WERI-Rb-1 (cell line): ENCODE measurements at regions not wholly inside any gene's neighbourhood (a gene's known extent, or its start where the extent isn't known, plus 50 kb on each side); places are given as distances from the start of the nearest gene placed in this dataset.

Experiments used
- DNase-seq: peaks from one replicate; pipeline ENCODE4 v3.0.0-alpha.2; 2020
- H3K27ac ChIP-seq: fragments of 250-450 bp; sonication (Bioruptor Pico); 2 replicates; pipeline ENCODE4 v1.5.1; 2020; ENCODE audit warnings: mild to moderate bottlenecking, moderate library complexity
- H3K27me3 ChIP-seq: fragments of 250-450 bp; sonication (Bioruptor Pico); 2 replicates; pipeline ENCODE4 v1.5.1; 2021; ENCODE audit warnings: mild to moderate bottlenecking, low read depth, moderate library complexity; ENCODE audit not compliant: insufficient read depth, severe bottlenecking
- H3K36me3 ChIP-seq: fragments of 250-450 bp; sonication (Bioruptor Pico); 2 replicates; pipeline ENCODE4 v1.5.1; 2020; ENCODE audit warnings: mild to moderate bottlenecking, moderate library complexity
- H3K4me3 ChIP-seq: 2 replicates; pipeline ENCODE4 v1.5.1; 2011; ENCODE audit warnings: low read depth, mild to moderate bottlenecking, control low read depth, low read length
- H3K9me3 ChIP-seq: fragments of 250-450 bp; sonication (Bioruptor Pico); 2 replicates; pipeline ENCODE4 v1.5.1; 2021; ENCODE audit warnings: mild to moderate bottlenecking, moderate library complexity; ENCODE audit not compliant: severe bottlenecking
- CTCF ChIP-seq: IDR thresholded peaks from 2 replicates; pipeline ENCODE4 v1.5.1; 2011; ENCODE audit warnings: low read depth, mild to moderate bottlenecking, control low read depth, inconsistent platforms, low read length

GRCh38 chr3:140848666-140849065 lies 93.0 kb upstream of the SLC25A36 start:
- peaks cover 3% of the 10 kb centered on the region for H3K27me3 ChIP-seq
- no peak for TF ChIP-seq CTCF
- peaks cover 2% of the 10 kb centered on the region for H3K9me3 ChIP-seq
- no peak overlapping the region for H3K27ac ChIP-seq
- no peak for DNase-seq
- H3K36me3 ChIP-seq: no peaks in the 10 kb centered on the region
- H3K4me3 ChIP-seq: no peak overlapping the region

- DNase-seq: no peak
- no peak for TF ChIP-seq CTCF
- H3K27me3 ChIP-seq: peaks cover 3% of the 10 kb centered on the region
- H3K9me3 ChIP-seq: peaks cover 2% of the 10 kb centered on the region
- no peaks in the 10 kb centered on the region for H3K36me3 ChIP-seq
- H3K27ac ChIP-seq: no peak overlapping the region
- H3K4me3 ChIP-seq: no peak overlapping the region
These were observed 91.3 kb upstream of the SLC25A36 start for GRCh38 chr3:140850210-140850955.

GRCh38 chr3:140854961-140855360 lies 86.7 kb upstream of the SLC25A36 start:
- no peak overlapping the region for H3K27ac ChIP-seq
- TF ChIP-seq CTCF: no peak
- H3K27me3 ChIP-seq: no peaks in the 10 kb centered on the region
- no peaks in the 10 kb centered on the region for H3K36me3 ChIP-seq
- no peak for DNase-seq
- H3K4me3 ChIP-seq: no peak overlapping the region
- peaks cover 2% of the 10 kb centered on the region for H3K9me3 ChIP-seq

GRCh38 chr3:140856905-140857304 lies 84.7 kb upstream of the SLC25A36 start:
- H3K27me3 ChIP-seq: no peaks in the 10 kb centered on the region
- no peak for TF ChIP-seq CTCF
- no peak overlapping the region for H3K27ac ChIP-seq
- peaks cover 2% of the 10 kb centered on the region for H3K9me3 ChIP-seq
- DNase-seq: no peak
- H3K4me3 ChIP-seq: no peak overlapping the region
- H3K36me3 ChIP-seq: no peaks in the 10 kb centered on the region

- Histone ChIP-seq H3K4me3 (no peak overlapping the region), H3K9me3 (no peaks in the 10 kb centered on the region), H3K36me3 (no peaks in the 10 kb centered on the region), H3K27ac (no peak overlapping the region), H3K27me3 (no peaks in the 10 kb centered on the region)
- DNase-seq: no peak
- TF ChIP-seq CTCF: no peak
These were observed 83.6 kb upstream of the SLC25A36 start for GRCh38 chr3:140857993-140858392.
